AG09309 (cell line): ENCODE measurements at regions not wholly inside any gene's neighbourhood (a gene's known extent, or its start where the extent isn't known, plus 50 kb on each side); places are given as distances from the start of the nearest gene placed in this dataset.

Source experiments
- DNase-seq: peaks from one replicate; pipeline ENCODE4 v3.0.0-alpha.2; 2010; ENCODE audit warnings: low read depth
- H3K4me3 ChIP-seq: 2 replicates; pipeline ENCODE4 v1.5.1; 2011; ENCODE audit warnings: mild to moderate bottlenecking, low read depth, low read length, moderate library complexity; ENCODE audit not compliant: control insufficient read depth
- CTCF ChIP-seq: IDR thresholded peaks from 2 replicates; pipeline ENCODE4 v1.5.1; 2011; ENCODE audit warnings: mild to moderate bottlenecking, low read depth, low read length, inconsistent platforms; ENCODE audit not compliant: insufficient read depth, control insufficient read depth; ENCODE audit errors: missing control alignments

GRCh38 chr18:34651586-34652369 lies 58.3 kb upstream of the DTNA start:
- no peak overlapping the region for H3K4me3 ChIP-seq
- no peak for TF ChIP-seq CTCF
- DNase-seq: no peak

GRCh38 chr18:34655131-34655530 lies 55.0 kb upstream of the DTNA start:
- no peak overlapping the region for H3K4me3 ChIP-seq
- no peak for DNase-seq
- no peak for TF ChIP-seq CTCF

- H3K4me3 ChIP-seq: no peak overlapping the region
- no peak for DNase-seq
- TF ChIP-seq CTCF: no peak
Observed at GRCh38 chr18:34657860-34658500, 52.1 kb upstream of the DTNA start.

- peak; percentile 88 for DNase-seq
- TF ChIP-seq CTCF: no peak
- no peak overlapping the region for H3K4me3 ChIP-seq
Observed at GRCh38 chr18:34659579-34660517, 50.2 kb upstream of the DTNA start.
